IMR-90 (cell line): ENCODE measurements at regions not wholly inside any gene's neighbourhood (a gene's known extent, or its start where the extent isn't known, plus 50 kb on each side); places are given as distances from the start of the nearest gene placed in this dataset.

Experiments used
- ATAC-seq: fragments of 200-7000 bp; cut with Tn5 transposase; 2 replicates; pipeline ENCODE4 v1.9.1; 2020; ENCODE audit warnings: low read depth, mild to moderate bottlenecking, moderate library complexity
- BruUV-seq: library from RNA; stranded (reverse); fragments of 400-500 nt; replicated peaks from 2 replicates; lab custom pipeline; 2021; lab: Mats Ljungman, UMichigan
- CTCF ChIA-PET: fragments of 300-600 bp; formaldehyde crosslinking; extraction: SDS; loops from one replicate; lab custom pipeline; 2021; ENCODE audit warnings: antibody characterized with exemption; lab: Yijun Ruan, JAX
- POLR2A ChIA-PET: fragments of 300-600 bp; sonication (Branson Sonifier 250); formaldehyde crosslinking; loops from one replicate; lab custom pipeline; 2022; ENCODE audit warnings: antibody characterized with exemption; ENCODE audit not compliant: unreplicated experiment; lab: Charles Lee
- DNase-seq: peaks from one replicate; pipeline ENCODE4 v3.0.0; 2013
- H2AFZ ChIP-seq: replicated peaks from 2 replicates; pipeline ENCODE3; 2013; ENCODE audit warnings: low read length, mild to moderate bottlenecking; ENCODE audit not compliant: poor library complexity
- H2AK5ac ChIP-seq: 2 replicates; pipeline ENCODE4 v1.6.1; 2013; ENCODE audit warnings: low read depth, low read length, inconsistent platforms
- H2AK9ac ChIP-seq: replicated peaks from 2 replicates; pipeline ENCODE3; 2013; ENCODE audit warnings: mild to moderate bottlenecking, low read depth, low read length, moderate library complexity; ENCODE audit not compliant: poor library complexity
- H2BK120ac ChIP-seq: 2 replicates; pipeline ENCODE4 v1.6.1; 2013; ENCODE audit warnings: low read depth, low read length, inconsistent platforms
- H2BK15ac ChIP-seq: 3 replicates; pipeline ENCODE4 v1.6.1; 2013; ENCODE audit warnings: low read depth, low read length, inconsistent platforms
- H2BK20ac ChIP-seq: 2 replicates; pipeline ENCODE4 v1.6.1; 2013; ENCODE audit warnings: low read depth, mild to moderate bottlenecking, inconsistent platforms, low read length, moderate library complexity
- H2BK5ac ChIP-seq: 2 replicates; pipeline ENCODE4 v1.6.1; 2013; ENCODE audit warnings: mild to moderate bottlenecking, low read depth, low read length, inconsistent platforms; ENCODE audit not compliant: poor library complexity, severe bottlenecking
- H3K14ac ChIP-seq: replicated peaks from 2 replicates; pipeline ENCODE4 v1.6.1; 2013; ENCODE audit warnings: low read depth, low read length, inconsistent platforms
- H3K18ac ChIP-seq: 2 replicates; pipeline ENCODE4 v1.6.1; 2013; ENCODE audit warnings: low read depth, low read length, control low read depth
- H3K23ac ChIP-seq: 2 replicates; pipeline ENCODE4 v1.6.1; 2013; ENCODE audit warnings: low read depth, low read length, inconsistent platforms
- H3K27ac ChIP-seq: 2 replicates; pipeline ENCODE4 v1.5.1; 2013; ENCODE audit warnings: mild to moderate bottlenecking, control low read depth, low read length; ENCODE audit not compliant: insufficient read depth
- H3K27me3 ChIP-seq: 2 replicates; pipeline ENCODE4 v1.6.1; 2013; ENCODE audit warnings: low read length; ENCODE audit not compliant: control insufficient read depth, insufficient read depth
- H3K36me3 ChIP-seq: 2 replicates; pipeline ENCODE4 v1.6.1; 2013; ENCODE audit warnings: low read length, mixed read lengths; ENCODE audit not compliant: control insufficient read depth, insufficient read depth
- H3K4ac ChIP-seq: 2 replicates; pipeline ENCODE4 v1.6.1; 2013; ENCODE audit warnings: low read depth, low read length, inconsistent platforms
- H3K4me1 ChIP-seq: 2 replicates; pipeline ENCODE4 v1.6.1; 2013; ENCODE audit warnings: low read length, mixed read lengths; ENCODE audit not compliant: control insufficient read depth, insufficient read depth
- H3K4me2 ChIP-seq: 2 replicates; pipeline ENCODE4 v1.6.1; 2013; ENCODE audit warnings: low read depth, mild to moderate bottlenecking, control low read depth, low read length, moderate library complexity
- H3K4me3 ChIP-seq: 2 replicates; pipeline ENCODE4 v1.5.1; 2013; ENCODE audit warnings: low read depth, mild to moderate bottlenecking, control low read depth, low read length, moderate library complexity; ENCODE audit not compliant: insufficient read depth
- H3K56ac ChIP-seq: 2 replicates; pipeline ENCODE4 v1.6.1; 2013; ENCODE audit warnings: low read length, inconsistent platforms; ENCODE audit not compliant: insufficient read depth; ENCODE audit errors: extremely low read depth
- H3K79me1 ChIP-seq, 2 experiments: 2 replicates each; pipeline ENCODE4 v1.6.1; 2013; ENCODE audit warnings: low read length in 2 of 2, inconsistent platforms in 1 of 2, low read depth in 1 of 2
- H3K9ac ChIP-seq: 2 replicates; pipeline ENCODE4 v1.6.1; 2013; ENCODE audit warnings: low read depth, low read length, control low read depth
- H3K9me1 ChIP-seq: 2 replicates; pipeline ENCODE4 v1.6.1; 2013; ENCODE audit warnings: low read length, inconsistent platforms; ENCODE audit not compliant: insufficient read depth
- H3K9me3 ChIP-seq: 2 replicates; pipeline ENCODE4 v1.6.1; 2013; ENCODE audit warnings: low read length; ENCODE audit not compliant: control insufficient read depth, insufficient read depth
- H4K20me1 ChIP-seq: 2 replicates; pipeline ENCODE4 v1.6.1; 2013; ENCODE audit warnings: low read length, inconsistent platforms; ENCODE audit not compliant: insufficient read depth
- H4K5ac ChIP-seq: 2 replicates; pipeline ENCODE4 v1.6.1; 2013; ENCODE audit warnings: mild to moderate bottlenecking, low read depth, low read length, control low read depth
- H4K8ac ChIP-seq, 2 experiments: 2 replicates each; pipeline ENCODE4 v1.6.1; 2013; ENCODE audit warnings: low read depth in 2 of 2, low read length in 2 of 2, control low read depth in 1 of 2, inconsistent platforms in 1 of 2
- H4K91ac ChIP-seq: 2 replicates; pipeline ENCODE4 v1.6.1; 2013; ENCODE audit warnings: low read depth, low read length, inconsistent platforms; ENCODE audit not compliant: insufficient read depth
- CEBPB ChIP-seq: IDR thresholded peaks from 2 replicates; pipeline ENCODE4 v1.6.1; 2012; ENCODE audit warnings: low read depth, low read length, improper control_type of control experiment
- WGBS, 2 experiments: methylation state at CpG; one replicate each; pipeline versions ENCODE4 v1.1.5 to v1.1.7; 2013; ENCODE audit warnings: missing lambda C conversion rate in 2 of 2; ENCODE audit not compliant: insufficient read length in 1 of 2; ENCODE audit errors: extremely low coverage in 2 of 2; 5-methylcytosine and 5-hydroxymethylcytosine counted together
- dilution Hi-C: fragments of 300-500 bp; cut with HindIII; formaldehyde crosslinking; loops from one replicate; pipeline ENCODE4 v1.14.3; 2018; ENCODE audit warnings: low sequenced_read_pairs; ENCODE audit not compliant: unreplicated experiment
- in situ Hi-C: fragments of 300-500 bp; cut with MboI; formaldehyde crosslinking; loops from 3 replicates; pipeline ENCODE4 v1.14.3; 2019; ENCODE audit warnings: low sequenced_read_pairs, inconsistent platforms, mixed read lengths
- intact Hi-C: fragments of 100-400 bp; cut with micrococcal nuclease; formaldehyde crosslinking; loops from 2 replicates; pipeline ENCODE4 v1.10.0; 2022

DNA sequence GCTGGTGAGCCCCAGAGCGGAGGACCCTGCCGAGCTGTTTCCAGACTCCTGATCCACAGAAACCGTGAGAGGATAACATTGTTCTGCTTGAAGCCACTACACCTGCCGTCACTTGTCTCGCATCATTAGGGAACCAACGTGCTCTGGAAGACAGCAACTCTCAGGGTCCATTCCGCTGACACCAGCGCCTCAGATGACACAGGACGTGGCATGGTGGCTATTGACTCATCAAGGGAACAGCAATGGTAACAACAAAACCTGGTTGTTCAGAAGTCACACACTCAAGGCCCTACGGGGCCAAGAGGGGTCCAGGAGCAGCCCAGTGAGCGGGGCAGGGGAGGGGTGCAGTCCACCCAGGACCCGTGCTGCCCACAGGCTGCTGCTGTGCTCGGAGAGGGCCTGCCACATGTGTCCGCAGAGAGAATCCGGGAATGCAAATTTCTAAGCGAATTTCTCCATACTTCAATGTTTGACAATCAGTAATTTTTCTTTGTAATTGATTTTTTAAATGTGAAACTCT, 110.4 kb downstream of the TTLL2 start:
- BruUV-seq = no TSS peak
- Histone ChIP-seq H3K4ac (no peak overlapping the region), H4K91ac (no peak overlapping the region), H3K27ac (no peak overlapping the region), H3K9me3 (peaks cover 29% of the 10 kb centered on the region), H3K4me2 (no peak overlapping the region), H3K14ac (no peak overlapping the region), H3K36me3 (no peaks in the 10 kb centered on the region), H3K27me3 (no peaks in the 10 kb centered on the region), H2AK9ac (no peak overlapping the region), H2AK5ac (no peak overlapping the region), H4K20me1 (no peaks in the 10 kb centered on the region), H3K9ac (no peak overlapping the region), H3K79me1 (no peaks in the 10 kb centered on the region), H3K23ac (no peak overlapping the region), H4K8ac (no peak overlapping the region), H3K4me1 (no peaks in the 10 kb centered on the region), H3K56ac (no peak overlapping the region), H3K9me1 (no peaks in the 10 kb centered on the region), H2AFZ (no peak overlapping the region), H2BK20ac (no peak overlapping the region), H3K18ac (no peak overlapping the region), H2BK5ac (no peak overlapping the region), H2BK120ac (no peak overlapping the region), H3K4me3 (no peak overlapping the region), H4K5ac (no peak overlapping the region), H2BK15ac (no peak overlapping the region)
- TF ChIP-seq CEBPB = no peak
- WGBS, 2 experiments = 81% methylated on average over 9 of the region's 16 CpGs; no CpG with 5 or more reads in 1 of the 2 experiments
- in situ Hi-C loops = no loop called here
- ChIA-PET CTCF (no interaction called here), POLR2A (no interaction called here)
- ATAC-seq = no peak
- dilution Hi-C loops = no loop called here
- intact Hi-C loops = no loop called here
- DNase-seq = no peak
